GM21367 (cell line): ENCODE measurements at regions not wholly inside any gene's neighbourhood (a gene's known extent, or its start where the extent isn't known, plus 50 kb on each side); places are given as distances from the start of the nearest gene placed in this dataset.

Experiments
- ATAC-seq: cut with Tn5 transposase; IDR thresholded peaks from one replicate; pipeline ENCODE4 v1.9.1; 2021; ENCODE audit not compliant: unreplicated experiment

- no peak for ATAC-seq
Measured at GRCh38 chr1:55707846-55708245, 492.7 kb upstream of the USP24 start.

- ATAC-seq, result no peak
Measured at GRCh38 chr1:55707196-55707595, 492.0 kb upstream of the USP24 start.

- ATAC-seq, result no peak
Measured at GRCh38 chr1:55706397-55706796, 491.2 kb upstream of the USP24 start.

GRCh38 chr1:55703726-55704363, 488.7 kb upstream of the USP24 start:
- ATAC-seq, result no peak

- peak; percentile 93 for ATAC-seq
Measured at GRCh38 chr1:55702064-55702463, 486.9 kb upstream of the USP24 start.

GRCh38 chr1:55700359-55701130, 485.4 kb upstream of the USP24 start:
- no peak for ATAC-seq

- ATAC-seq, result no peak
Measured at GRCh38 chr1:55699228-55699627, 484.1 kb upstream of the USP24 start.

- no peak for ATAC-seq
Measured at GRCh38 chr1:55697997-55698535, 482.9 kb upstream of the USP24 start.

GRCh38 chr1:55696891-55697290, 481.7 kb upstream of the USP24 start:
- ATAC-seq, result no peak

- no peak for ATAC-seq
Measured at GRCh38 chr1:55696181-55696754, 481.1 kb upstream of the USP24 start.

- ATAC-seq, result no peak
Measured at GRCh38 chr1:55695552-55695951, 480.4 kb upstream of the USP24 start.

GRCh38 chr1:55695151-55695550, 480.0 kb upstream of the USP24 start:
- no peak for ATAC-seq

GRCh38 chr1:55694310-55694801, 479.2 kb upstream of the USP24 start:
- ATAC-seq, result no peak

- ATAC-seq, result no peak
Measured at GRCh38 chr1:55692726-55693125, 477.6 kb upstream of the USP24 start.

GRCh38 chr1:55690366-55690765, 475.2 kb upstream of the USP24 start:
- no peak for ATAC-seq

GRCh38 chr1:55689800-55690199, 474.6 kb upstream of the USP24 start:
- no peak for ATAC-seq

GRCh38 chr1:55685560-55685959, 470.4 kb upstream of the USP24 start:
- ATAC-seq, result no peak

- ATAC-seq, result no peak
Measured at GRCh38 chr1:55684131-55684650, 469.0 kb upstream of the USP24 start.

- ATAC-seq, result no peak
Measured at GRCh38 chr1:55682198-55682597, 467.0 kb upstream of the USP24 start.

- no peak for ATAC-seq
Measured at GRCh38 chr1:55679971-55680370, 464.8 kb upstream of the USP24 start.

- ATAC-seq, result no peak
Measured at GRCh38 chr1:55673416-55673815, 458.3 kb upstream of the USP24 start.
